ENCODE measurements at regions not wholly inside any gene's neighbourhood (a gene's known extent, or its start where the extent isn't known, plus 50 kb on each side); places are given as distances from the start of the nearest gene placed in this dataset.

- FAIRE-seq = no peak
- no peak for DNase-seq (ENCODE audit: insufficient read length, low spot score)
- no peak for TF ChIP-seq CTCF (IDR thresholded peaks at IDR 0.05; ENCODE audit: insufficient read depth, missing control alignments)
Measured at GRCh38 chr6:104134876-104135275, 724.8 kb downstream of the HACE1 start.

- no peak for TF ChIP-seq CTCF (IDR thresholded peaks at IDR 0.05; ENCODE audit: insufficient read depth, missing control alignments)
- DNase-seq (ENCODE audit: insufficient read length, low spot score) (no peak), FAIRE-seq (no peak)
Measured at GRCh38 chr6:104130343-104130742, 729.4 kb downstream of the HACE1 start.

- TF ChIP-seq CTCF (IDR thresholded peaks at IDR 0.05; ENCODE audit: insufficient read depth, missing control alignments) = no peak
- DNase-seq (ENCODE audit: insufficient read length, low spot score) (no peak), FAIRE-seq (no peak)
Measured at GRCh38 chr6:104126315-104127005, 733.3 kb downstream of the HACE1 start.

- TF ChIP-seq CTCF (IDR thresholded peaks at IDR 0.05; ENCODE audit: insufficient read depth, missing control alignments) = no peak
- DNase-seq (ENCODE audit: insufficient read length, low spot score) (no peak), FAIRE-seq (no peak)
Measured at GRCh38 chr6:104123227-104123626, 736.5 kb downstream of the HACE1 start.

- FAIRE-seq (no peak), DNase-seq (ENCODE audit: insufficient read length, low spot score) (no peak)
Measured at GRCh38 chr6:104118274-104118673, 741.4 kb downstream of the HACE1 start.

GRCh38 chr6:104109806-104110205 lies 749.9 kb downstream of the HACE1 start:
- DNase-seq (ENCODE audit: insufficient read length, low spot score) (no peak), FAIRE-seq (no peak)
- no peak for TF ChIP-seq CTCF (IDR thresholded peaks at IDR 0.05; ENCODE audit: insufficient read depth, missing control alignments)

More at GRCh38 chr6:104118274-104118673, 741.4 kb downstream of the HACE1 start:
- no peak for TF ChIP-seq CTCF (IDR thresholded peaks at IDR 0.05; ENCODE audit: insufficient read depth, missing control alignments)

- FAIRE-seq = no peak
- DNase-seq (ENCODE audit: insufficient read length, low spot score) = no peak
- no peak for TF ChIP-seq CTCF (IDR thresholded peaks at IDR 0.05; ENCODE audit: insufficient read depth, missing control alignments)
Measured at GRCh38 chr6:104108634-104109033, 751.1 kb downstream of the HACE1 start.
